H1 (cell line): ENCODE measurements at regions not wholly inside any gene's neighbourhood (a gene's known extent, or its start where the extent isn't known, plus 50 kb on each side); places are given as distances from the start of the nearest gene placed in this dataset.

Experiments used
- CHD1 ChIP-seq: IDR thresholded peaks from 2 replicates; pipeline ENCODE4 v1.6.1; 2012; ENCODE audit warnings: low read depth, low read length, improper control_type of control experiment
- EP300 ChIP-seq, 2 experiments: IDR thresholded peaks; 1 replicate in 1 of 2; 2 replicates in 1 of 2; pipeline ENCODE4 v1.6.1; 2011 to 2012; ENCODE audit warnings: low read depth in 2 of 2, low read length in 2 of 2, mild to moderate bottlenecking in 2 of 2, borderline replicate concordance in 1 of 2, inconsistent platforms in 1 of 2, moderate library complexity in 1 of 2
- FOSL1 ChIP-seq: IDR thresholded peaks from 2 replicates; pipeline ENCODE4 v1.6.1; 2011; ENCODE audit warnings: mild to moderate bottlenecking, low read depth, low read length, moderate library complexity; ENCODE audit not compliant: insufficient read depth
- JUND ChIP-seq: IDR thresholded peaks from 2 replicates; pipeline ENCODE4 v1.6.1; 2011; ENCODE audit warnings: mild to moderate bottlenecking, improper control_type of control experiment, low read length
- MAFK ChIP-seq: IDR thresholded peaks from 2 replicates; pipeline ENCODE4 v1.6.1; 2012; ENCODE audit warnings: low read depth, mild to moderate bottlenecking, improper control_type of control experiment, low read length
- RAD21 ChIP-seq, 2 experiments: IDR thresholded peaks in 1 of 2; conservative IDR thresholded peaks in 1 of 2; 2 replicates each; pipeline ENCODE4 v1.6.1; 2011; ENCODE audit warnings: low read depth in 2 of 2, low read length in 2 of 2, improper control_type of control experiment in 1 of 2, inconsistent platforms in 1 of 2, mild to moderate bottlenecking in 1 of 2, moderate library complexity in 1 of 2
- SUZ12 ChIP-seq: fragments of 200-600 bp; sonication (generic); IDR thresholded peaks from 2 replicates; pipeline ENCODE4 v1.6.1; 2012; ENCODE audit warnings: mild to moderate bottlenecking, inconsistent platforms, low read length, moderate library complexity, mixed read lengths
- TAF1 ChIP-seq: IDR thresholded peaks from 2 replicates; pipeline ENCODE4 v1.6.1; 2011; ENCODE audit warnings: mild to moderate bottlenecking, low read depth, low read length
- TF ChIP-seq, protein P1 (sequence below): fragments of 300-600 bp; sonication (generic); IDR thresholded peaks from 2 replicates; pipeline ENCODE4 v1.7.1; 2012; ENCODE audit warnings: low read length, moderate library complexity, mild to moderate bottlenecking, inconsistent platforms; ENCODE audit not compliant: insufficient replicate concordance
- TF ChIP-seq, protein P2 (sequence below): IDR thresholded peaks from 2 replicates; pipeline ENCODE4 v1.6.1; 2011; ENCODE audit warnings: low read length, improper control_type of control experiment

DNA sequence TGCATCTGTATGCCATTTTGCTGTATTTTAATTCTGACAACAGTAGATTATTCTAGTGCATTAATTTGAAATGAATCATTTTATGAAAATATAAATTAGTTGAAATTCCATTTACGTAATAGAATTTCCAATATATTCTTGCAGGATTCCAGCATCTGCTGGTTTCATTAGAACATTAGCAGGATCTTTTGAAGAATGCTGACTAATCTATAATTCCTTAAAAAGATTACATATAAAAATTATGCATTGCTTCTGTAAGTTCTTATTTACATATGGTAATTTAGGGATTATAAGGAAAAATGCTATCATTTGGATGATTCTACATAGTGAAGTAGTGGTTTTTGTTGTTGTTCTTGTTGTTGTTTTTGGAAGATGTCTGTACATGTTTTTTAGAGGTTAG, 182.2 kb upstream of the GNPDA2 start (continued):
- TF ChIP-seq, protein P1, sequence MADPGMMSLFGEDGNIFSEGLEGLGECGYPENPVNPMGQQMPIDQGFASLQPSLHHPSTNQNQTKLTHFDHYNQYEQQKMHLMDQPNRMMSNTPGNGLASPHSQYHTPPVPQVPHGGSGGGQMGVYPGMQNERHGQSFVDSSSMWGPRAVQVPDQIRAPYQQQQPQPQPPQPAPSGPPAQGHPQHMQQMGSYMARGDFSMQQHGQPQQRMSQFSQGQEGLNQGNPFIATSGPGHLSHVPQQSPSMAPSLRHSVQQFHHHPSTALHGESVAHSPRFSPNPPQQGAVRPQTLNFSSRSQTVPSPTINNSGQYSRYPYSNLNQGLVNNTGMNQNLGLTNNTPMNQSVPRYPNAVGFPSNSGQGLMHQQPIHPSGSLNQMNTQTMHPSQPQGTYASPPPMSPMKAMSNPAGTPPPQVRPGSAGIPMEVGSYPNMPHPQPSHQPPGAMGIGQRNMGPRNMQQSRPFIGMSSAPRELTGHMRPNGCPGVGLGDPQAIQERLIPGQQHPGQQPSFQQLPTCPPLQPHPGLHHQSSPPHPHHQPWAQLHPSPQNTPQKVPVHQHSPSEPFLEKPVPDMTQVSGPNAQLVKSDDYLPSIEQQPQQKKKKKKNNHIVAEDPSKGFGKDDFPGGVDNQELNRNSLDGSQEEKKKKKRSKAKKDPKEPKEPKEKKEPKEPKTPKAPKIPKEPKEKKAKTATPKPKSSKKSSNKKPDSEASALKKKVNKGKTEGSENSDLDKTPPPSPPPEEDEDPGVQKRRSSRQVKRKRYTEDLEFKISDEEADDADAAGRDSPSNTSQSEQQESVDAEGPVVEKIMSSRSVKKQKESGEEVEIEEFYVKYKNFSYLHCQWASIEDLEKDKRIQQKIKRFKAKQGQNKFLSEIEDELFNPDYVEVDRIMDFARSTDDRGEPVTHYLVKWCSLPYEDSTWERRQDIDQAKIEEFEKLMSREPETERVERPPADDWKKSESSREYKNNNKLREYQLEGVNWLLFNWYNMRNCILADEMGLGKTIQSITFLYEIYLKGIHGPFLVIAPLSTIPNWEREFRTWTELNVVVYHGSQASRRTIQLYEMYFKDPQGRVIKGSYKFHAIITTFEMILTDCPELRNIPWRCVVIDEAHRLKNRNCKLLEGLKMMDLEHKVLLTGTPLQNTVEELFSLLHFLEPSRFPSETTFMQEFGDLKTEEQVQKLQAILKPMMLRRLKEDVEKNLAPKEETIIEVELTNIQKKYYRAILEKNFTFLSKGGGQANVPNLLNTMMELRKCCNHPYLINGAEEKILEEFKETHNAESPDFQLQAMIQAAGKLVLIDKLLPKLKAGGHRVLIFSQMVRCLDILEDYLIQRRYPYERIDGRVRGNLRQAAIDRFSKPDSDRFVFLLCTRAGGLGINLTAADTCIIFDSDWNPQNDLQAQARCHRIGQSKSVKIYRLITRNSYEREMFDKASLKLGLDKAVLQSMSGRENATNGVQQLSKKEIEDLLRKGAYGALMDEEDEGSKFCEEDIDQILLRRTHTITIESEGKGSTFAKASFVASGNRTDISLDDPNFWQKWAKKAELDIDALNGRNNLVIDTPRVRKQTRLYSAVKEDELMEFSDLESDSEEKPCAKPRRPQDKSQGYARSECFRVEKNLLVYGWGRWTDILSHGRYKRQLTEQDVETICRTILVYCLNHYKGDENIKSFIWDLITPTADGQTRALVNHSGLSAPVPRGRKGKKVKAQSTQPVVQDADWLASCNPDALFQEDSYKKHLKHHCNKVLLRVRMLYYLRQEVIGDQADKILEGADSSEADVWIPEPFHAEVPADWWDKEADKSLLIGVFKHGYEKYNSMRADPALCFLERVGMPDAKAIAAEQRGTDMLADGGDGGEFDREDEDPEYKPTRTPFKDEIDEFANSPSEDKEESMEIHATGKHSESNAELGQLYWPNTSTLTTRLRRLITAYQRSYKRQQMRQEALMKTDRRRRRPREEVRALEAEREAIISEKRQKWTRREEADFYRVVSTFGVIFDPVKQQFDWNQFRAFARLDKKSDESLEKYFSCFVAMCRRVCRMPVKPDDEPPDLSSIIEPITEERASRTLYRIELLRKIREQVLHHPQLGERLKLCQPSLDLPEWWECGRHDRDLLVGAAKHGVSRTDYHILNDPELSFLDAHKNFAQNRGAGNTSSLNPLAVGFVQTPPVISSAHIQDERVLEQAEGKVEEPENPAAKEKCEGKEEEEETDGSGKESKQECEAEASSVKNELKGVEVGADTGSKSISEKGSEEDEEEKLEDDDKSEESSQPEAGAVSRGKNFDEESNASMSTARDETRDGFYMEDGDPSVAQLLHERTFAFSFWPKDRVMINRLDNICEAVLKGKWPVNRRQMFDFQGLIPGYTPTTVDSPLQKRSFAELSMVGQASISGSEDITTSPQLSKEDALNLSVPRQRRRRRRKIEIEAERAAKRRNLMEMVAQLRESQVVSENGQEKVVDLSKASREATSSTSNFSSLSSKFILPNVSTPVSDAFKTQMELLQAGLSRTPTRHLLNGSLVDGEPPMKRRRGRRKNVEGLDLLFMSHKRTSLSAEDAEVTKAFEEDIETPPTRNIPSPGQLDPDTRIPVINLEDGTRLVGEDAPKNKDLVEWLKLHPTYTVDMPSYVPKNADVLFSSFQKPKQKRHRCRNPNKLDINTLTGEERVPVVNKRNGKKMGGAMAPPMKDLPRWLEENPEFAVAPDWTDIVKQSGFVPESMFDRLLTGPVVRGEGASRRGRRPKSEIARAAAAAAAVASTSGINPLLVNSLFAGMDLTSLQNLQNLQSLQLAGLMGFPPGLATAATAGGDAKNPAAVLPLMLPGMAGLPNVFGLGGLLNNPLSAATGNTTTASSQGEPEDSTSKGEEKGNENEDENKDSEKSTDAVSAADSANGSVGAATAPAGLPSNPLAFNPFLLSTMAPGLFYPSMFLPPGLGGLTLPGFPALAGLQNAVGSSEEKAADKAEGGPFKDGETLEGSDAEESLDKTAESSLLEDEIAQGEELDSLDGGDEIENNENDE: no peak
- TF ChIP-seq TAF1 (no peak), MAFK (no peak), RAD21 (IDR thresholded peaks at IDR 0.05 in 1 of 2, conservative IDR thresholded peaks at IDR 0.05 in 1 of 2; ENCODE audit: low read depth in 2 of 2, low read length in 2 of 2) (no peak), EP300 (IDR thresholded peaks at IDR 0.05; ENCODE audit: borderline replicate concordance in 1 of 2, low read depth in 2 of 2, low read length in 2 of 2) (no peak), SUZ12 (no peak), JUND (no peak), CHD1 (no peak), FOSL1 (no peak)
- TF ChIP-seq, protein P2, sequence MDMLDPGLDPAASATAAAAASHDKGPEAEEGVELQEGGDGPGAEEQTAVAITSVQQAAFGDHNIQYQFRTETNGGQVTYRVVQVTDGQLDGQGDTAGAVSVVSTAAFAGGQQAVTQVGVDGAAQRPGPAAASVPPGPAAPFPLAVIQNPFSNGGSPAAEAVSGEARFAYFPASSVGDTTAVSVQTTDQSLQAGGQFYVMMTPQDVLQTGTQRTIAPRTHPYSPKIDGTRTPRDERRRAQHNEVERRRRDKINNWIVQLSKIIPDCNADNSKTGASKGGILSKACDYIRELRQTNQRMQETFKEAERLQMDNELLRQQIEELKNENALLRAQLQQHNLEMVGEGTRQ: no peak
